ENCODE measurements at regions not wholly inside any gene's neighbourhood (a gene's known extent, or its start where the extent isn't known, plus 50 kb on each side); places are given as distances from the start of the nearest gene placed in this dataset.
A peak's percentile ranks its signal among the peaks of the same experiment; 100 is the strongest.
"Not testable (repeated sequence)": the region's sequence is repeated elsewhere in the genome, so short reads cannot be mapped to it uniquely, and the experiment has no call there.

DNA sequence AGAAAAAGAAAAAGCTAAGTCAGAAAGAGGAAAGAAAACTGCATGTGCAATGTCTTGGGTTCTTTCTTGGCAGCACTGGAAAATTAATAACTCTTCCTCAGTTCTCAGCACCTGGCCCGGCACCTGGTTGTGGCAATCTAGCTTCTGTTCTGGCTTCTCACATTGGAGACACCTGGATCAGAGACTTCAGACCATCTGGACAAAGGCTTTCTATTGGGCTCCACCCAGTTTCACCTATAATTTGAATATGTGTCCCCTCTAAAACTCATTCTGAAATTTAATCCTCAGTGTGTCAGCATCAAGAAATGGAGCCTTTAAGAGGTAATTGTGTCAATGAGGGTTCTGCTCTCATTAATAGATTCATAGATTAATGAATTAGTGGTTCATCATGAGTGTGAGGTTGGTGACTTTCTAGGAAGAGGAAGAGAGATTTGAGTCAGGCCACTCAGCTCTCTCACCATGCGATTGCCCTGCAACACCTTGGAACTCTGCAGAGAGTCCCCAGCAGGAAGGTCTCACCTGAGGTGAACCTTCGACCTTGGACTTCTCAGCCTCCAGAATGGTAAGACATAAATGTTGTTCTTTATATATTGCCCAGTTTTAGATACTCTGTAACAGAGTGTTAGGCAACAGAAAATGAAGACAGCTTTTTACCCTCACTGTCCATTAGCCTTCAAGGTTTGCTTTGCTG, 679.9 kb downstream of the NTRK3 start:
- no peak for DNase-seq

DNA sequence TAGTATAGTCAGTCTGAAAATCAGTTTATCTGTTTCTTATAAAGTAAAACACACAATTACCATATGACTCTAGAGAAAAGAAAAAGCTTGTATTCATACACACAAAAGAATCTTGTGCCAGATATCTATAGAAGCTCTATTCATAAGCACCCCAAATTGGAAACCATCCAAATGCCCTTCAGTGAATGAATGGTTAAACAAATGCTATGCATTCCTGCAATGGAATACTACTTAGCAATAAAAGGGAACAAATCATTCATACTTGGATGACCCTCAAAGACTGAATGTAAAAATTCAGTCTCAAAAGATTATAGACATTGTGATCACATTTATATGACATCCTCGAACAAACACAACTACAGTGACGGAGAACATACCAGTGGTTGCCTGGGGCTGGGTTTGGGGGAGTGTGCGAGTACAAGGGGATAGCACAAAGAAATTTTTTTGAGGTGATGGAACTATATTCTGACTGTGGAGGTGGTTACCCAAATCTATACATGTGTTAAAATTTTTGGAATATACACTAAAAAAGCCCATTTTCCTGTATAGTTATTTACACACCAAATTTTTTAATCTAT, 680.6 kb downstream of the NTRK3 start:
- DNase-seq = no peak

DNA sequence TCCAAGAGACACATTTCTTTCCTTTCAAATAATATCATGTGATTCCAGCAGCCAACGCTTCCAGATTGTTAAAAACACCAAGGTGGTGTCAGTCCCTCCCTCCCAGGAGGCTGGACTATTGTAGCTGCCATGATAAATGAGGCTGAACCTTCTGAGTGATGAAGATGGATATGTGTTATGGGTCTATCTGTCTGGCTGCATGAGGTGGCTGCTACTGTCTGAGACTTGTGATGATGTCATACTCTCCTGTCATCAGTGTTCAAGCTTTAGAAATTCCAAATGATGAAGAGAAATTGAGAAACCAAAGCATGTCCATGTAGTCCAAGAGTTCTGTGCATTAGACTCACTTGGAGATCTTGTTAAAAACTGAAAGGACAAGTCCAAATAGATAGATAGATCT, 683.0 kb downstream of the NTRK3 start:
- no peak for DNase-seq

DNA sequence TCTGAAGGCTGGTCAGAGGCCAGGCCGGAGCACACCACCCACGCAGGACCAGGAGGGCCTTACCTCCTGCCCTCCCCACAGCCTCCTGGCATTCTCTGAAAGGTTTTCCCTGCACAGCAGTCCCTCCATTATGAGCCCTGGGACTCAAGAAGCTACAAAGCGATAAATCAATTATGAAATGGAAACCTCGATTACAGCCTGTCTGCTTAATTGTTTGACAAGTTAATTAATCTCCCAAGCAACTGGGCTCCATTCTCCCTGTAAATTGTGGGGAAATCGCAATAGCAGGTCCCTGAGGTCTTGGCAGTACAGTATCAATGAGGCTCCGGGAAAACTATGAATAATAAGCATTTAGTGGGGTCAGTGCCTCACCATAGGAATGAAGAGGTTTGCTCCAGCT, 683.5 kb downstream of the NTRK3 start:
- no peak for DNase-seq

DNA sequence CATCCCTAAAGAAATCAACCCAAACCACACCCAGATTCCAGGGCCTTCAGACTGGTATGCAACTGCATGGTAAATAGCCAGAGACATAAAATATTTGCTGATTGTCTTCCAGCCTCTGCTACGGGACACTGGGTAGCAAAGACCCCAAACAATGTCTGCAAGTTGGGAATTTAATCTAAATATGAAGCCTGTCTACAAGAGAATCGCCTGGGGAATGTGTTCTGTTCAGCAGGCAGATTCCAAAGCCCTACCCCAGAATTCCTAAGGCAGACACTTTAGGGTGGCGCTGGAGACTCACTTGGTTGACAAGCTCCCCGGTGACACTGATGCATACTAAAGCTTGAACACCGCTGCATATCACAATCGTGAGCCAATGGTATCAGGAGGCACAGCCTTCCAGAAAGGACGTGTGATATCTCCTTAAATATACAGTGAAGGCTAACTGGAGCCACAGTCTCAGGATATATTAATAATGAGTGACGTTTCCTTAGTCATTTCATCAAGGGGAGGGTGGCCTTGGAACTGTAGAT, 684.1 kb downstream of the NTRK3 start:
- DNase-seq = no peak

DNA sequence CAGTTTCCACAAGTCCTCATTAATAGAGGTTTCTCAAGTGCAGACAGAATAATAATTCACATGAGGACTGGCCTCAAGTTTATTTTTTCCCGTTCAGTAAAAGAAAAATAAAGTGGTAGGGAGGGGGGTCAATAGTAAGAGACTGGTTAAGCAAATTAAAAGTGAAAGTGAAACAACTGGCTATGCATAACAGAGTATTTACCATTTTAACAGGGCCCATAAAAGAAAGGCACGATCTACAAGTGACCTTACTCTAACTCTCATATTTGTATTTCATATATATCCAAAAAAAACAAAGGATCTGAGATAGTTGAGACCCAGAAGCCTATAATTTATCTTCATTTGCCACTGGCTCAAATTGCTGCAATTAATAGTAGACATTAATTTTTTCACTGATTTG, 686.3 kb downstream of the NTRK3 start:
- no peak for DNase-seq

DNA sequence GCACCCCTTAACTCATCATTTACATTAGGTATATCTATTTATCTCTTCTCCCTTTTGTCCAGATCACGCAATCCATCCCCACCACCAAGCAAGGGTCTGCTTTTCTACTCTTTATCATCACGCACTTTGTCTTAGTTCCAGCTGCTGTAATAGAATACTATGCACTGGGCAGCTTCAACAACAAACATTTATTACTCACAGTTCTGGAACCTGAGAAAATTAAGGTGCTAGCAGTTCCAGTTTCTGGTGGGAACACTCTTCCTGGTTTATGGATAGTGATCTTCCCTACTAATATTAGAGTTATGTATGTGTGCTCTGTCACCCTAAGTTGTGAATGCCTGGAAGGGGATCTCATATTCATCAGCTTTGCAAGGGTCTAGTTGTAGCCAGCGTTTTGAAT, 687.0 kb downstream of the NTRK3 start:
- no peak for DNase-seq

DNA sequence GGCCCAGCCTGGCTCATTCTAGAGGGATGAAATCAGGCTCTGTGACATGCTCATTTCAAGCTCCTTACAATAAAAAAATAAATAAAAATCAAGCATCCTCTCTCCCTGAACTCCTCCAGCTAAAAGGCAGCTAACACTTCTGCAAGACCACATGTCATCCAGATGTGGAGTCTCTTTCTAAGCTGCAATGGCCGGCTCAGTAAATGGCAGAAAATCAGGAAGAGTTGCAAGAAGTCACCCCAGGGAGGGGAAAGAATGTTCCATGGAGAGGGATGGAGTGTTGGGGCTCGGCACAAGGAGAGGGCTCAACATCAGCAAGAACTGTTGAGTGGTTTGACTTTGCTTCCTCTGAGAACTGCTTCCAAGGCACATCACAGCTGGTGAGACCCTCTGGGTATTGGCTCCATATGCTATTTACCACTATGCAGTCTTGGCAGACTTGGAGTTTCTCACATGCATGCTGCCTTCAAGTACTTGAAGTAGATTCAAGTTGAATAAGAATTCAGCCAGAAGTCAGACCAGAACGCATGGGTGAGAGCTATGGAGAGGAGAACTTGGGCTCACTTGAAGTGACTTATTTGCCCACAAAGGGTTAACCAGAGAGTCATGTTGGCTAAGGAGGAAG, 689.0 kb downstream of the NTRK3 start:
- DNase-seq = peak; percentile 46

DNA sequence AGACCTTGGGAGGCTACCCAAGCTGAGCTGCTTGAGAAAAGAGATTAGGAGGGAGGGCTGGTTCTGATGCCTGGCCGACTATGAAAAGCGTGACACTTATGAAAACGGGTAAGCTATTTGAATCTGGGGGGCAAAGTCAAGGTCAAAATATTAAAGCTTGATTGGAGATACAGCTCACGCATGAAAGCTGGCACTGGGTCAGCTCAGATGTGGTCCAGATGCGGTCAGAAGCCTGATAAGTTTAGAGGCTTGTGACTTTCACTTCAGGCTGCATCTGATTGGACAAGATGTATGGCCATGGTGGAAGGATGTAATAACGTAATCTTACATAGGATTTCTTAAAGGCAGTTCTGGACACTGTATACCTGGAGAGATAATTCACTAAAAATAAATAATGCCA, 690.3 kb downstream of the NTRK3 start:
- no peak for DNase-seq

DNA sequence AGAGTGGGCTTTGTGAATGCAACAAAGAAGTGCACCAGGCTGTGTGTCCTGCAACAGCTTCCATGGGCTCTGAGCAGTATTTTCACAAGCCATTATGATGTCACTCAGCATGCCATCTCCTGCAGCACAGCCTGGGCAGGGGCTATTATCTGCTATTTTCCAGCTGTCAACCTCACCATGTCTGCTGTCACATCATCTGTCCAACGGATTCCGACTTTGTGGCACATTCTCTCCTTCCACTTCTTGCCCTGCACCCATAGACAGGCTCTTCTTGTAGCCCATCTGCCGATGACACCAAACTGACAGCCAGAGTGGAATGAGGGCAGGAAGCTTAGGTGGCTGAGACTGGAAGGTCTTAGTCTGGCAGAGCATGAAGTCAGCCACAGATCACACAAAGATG, 691.9 kb downstream of the NTRK3 start:
- DNase-seq = no peak

DNA sequence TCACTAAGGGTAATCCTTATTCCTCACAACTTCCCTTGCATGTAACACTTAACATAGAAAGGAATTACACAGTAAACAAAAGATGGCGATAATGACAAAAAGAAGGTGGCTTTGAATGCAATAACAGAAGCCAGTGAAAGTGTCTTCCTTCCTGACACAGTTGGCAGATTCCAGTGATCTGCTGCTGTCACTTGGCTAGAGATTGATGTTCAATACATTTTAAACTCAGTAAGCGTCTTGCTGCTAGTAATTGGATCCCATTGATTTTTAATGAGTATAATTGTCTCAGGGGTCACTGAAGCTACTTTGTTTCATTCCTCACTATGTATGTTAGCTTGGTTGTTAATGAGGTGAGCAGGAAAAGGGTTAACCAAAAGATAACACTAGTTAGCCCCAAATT, 692.7 kb downstream of the NTRK3 start:
- DNase-seq = no peak

DNA sequence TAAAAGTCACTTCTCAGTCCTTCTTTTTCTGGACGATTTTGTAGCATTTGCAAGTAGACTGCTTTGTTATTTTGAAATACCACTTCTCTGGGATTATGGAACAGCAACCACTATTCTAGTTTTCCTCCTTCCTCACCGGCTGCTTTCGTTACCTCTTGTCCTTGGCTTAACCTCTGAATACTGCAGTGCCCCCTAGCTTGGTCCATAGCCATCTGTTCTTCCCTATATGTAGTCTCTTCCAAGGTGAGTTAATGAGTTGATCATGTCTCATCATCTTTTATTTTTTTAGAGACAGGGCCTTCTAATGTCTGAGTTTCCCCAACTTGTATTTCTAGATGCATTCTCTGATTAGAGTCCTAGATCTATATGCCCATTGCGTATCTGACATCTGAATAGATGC, 694.3 kb downstream of the NTRK3 start:
- DNase-seq = no peak

DNA sequence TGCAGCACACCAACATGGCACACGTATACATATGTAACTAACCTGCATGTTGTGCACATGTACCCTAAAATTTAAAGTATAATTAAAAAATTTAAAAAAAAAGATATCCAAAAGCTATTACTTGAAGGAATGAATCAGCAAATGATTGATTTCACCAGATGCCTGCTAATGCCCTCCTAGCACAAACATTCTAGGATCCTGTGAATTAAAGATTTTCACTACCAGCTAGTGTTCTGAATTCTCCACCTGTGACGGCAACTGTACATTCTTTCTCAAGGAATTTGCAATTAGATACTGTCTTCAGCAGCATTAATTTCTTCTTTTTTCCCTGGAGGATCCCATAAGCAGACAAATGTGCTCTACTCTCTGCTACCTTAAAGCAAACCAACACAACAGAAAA, 694.9 kb downstream of the NTRK3 start:
- DNase-seq = no peak

DNA sequence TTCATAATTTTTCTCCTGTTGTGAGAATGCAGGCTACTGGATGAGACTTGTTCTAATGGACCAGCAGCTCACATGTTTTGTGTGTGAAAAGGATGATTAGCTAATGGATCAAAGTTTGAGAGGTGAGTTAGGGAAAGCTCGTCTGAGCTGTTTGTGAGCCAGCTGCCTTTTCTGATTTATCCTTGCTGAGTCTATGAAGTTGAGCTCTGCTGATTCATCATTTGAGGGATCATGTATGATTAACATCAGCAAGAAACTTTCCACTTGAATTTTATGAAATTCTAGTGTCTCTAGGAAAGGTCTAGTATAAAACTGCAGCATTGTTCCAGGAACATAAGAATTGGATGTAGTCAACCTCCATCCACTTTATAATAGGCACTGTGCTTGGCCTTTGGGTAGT, 698.7 kb downstream of the NTRK3 start:
- DNase-seq = no peak

DNA sequence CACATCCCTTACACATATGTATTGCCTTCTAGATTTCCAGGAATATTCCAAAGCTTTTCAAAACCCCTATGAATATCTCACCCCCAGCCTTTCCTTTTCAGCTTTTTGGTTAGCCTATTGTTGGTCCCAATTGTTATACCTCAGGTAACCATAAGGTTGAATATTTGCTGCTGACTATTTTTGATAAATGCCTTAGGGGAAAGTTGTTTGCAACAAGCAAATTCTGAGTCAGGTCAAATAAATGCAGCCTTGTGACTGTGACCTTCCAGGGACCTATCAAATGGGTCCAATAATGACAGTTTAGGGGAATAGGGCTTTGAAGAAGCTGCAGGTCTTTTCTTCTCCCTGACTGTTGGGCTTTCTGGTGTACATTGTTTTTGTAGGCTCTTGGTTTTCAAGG, 699.7 kb downstream of the NTRK3 start:
- no peak for DNase-seq

DNA sequence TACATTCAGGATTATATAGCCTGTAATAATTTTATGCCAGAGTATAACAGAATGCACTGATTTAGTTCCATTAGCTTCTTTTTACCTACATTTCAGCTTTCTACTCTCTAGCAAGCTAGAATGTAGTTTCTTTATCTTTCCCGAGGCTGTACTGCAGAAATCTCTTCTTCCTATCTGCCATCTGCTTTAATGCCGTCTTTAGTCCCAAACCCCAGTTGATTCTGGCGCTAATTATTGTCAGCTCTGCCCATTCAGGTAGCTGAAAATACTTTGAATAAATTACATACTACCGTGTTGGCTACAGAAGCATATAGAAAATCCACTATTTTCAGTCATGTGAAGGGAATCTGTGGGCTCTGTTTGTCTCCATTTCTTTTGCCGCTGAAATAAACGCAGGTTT, 706.7 kb downstream of the NTRK3 start:
- DNase-seq = no peak

DNA sequence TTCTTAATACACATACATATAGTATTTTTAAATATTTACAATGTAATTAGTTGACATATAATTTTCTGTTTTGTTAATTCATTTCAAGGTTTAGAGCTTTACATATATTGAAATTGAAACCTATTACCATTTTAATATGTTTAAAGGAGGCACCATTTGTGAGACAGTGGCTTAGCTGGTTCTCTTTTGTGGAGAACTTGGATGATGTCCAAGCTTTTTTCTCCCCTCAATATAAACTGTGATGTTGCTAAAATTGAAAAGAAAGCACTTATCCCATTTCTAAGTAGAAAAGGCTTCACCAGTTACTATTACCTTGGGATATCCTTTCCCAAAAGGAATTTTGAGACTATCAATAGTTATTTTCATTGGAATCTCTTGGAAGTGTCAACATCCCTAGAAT, 707.2 kb downstream of the NTRK3 start:
- no peak for DNase-seq

DNA sequence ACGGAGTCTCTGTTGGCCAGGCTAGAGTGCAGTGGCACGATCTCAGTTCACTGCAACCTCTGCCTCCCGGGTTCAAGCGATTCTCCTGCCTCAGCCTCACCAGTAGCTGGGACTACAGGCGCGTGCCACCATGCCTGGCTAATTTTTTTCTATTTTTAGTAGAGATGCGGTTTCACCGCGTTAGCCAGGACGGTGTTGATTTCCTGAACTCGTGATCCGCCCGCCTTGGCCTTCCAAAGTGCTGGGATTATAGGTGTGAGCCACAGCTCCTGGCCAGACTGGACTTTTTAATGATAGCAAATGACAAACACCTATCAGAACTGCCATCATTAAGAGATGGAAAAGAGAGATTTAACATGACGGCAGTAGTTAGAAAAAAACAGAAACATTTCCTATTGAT, 707.9 kb downstream of the NTRK3 start:
- not testable (repeated sequence) for DNase-seq

DNA sequence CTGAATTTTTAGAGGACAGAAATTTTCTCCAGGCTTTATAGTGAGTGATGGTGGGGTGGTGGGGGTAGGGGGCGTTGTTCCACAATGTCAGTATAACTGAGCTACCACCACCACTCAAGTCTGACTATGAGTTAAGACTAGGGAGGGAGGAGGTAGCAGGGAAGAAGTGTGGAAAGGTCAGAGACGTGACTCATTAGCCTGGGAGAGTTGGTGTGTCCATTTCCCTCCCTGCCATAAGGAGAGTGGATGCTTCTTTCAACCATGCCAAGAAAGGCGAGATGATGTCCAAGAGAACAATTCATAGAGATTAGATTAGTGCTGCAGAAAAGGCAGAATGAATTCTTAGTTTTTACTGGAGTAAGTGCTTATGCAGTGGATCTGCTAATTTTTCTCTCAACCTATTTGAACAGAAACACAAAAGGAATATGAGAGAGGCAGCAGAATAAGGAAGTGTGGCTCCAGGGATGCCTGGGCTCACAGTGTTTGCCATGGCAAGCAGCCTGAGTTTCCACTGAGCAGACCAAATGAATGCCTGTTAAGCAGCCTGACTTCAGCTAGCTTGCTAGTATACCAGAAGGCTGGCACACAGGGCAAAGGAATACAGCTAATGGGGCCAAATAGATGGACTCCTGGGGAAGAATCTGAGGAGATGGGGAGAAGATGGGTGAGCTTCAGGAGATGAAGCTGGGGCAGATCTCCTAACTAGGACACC, 708.9 kb downstream of the NTRK3 start:
- DNase-seq = no peak

DNA sequence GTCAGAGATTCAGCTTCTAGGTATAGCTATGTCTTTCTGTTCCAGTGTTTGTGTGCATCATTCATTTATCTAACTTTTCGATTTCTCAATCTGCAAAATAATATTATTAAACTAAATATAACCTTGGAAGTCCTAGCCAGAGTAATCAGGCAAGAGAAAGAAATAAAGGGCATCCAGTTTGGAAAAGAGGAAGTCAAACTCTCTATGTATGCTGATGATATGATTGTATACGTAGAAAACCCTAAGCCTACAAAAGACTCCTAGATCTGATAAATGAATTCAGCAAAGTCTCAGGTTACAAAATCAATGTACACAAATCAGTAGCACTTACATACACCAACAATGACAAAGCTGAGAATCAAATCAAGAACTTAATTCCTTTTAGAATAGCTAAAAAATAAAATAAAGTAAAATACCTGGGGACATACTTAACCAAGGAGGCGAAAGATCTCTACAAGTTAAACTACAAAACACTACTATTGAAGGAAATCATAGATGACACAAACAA, 718.2 kb downstream of the NTRK3 start:
- DNase-seq = no peak

DNA sequence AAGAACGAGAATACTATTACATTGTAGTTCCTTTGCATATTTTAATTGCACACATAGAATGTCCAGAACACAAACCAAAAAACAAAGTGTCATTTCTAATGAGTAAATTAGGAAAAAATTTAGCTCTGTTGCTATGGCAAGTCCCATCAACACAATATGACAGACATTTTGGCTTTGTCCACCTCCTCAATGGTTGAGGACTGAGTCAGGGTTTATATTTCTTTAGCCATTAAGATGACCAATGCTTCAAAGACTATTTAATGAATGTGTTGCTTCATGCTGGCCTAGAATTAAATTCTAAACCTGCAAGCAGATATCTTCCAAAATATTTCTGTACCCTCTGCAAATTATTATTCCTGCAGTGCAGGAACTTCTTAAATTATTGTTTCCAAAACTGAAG, 719.2 kb downstream of the NTRK3 start:
- DNase-seq = no peak

DNA sequence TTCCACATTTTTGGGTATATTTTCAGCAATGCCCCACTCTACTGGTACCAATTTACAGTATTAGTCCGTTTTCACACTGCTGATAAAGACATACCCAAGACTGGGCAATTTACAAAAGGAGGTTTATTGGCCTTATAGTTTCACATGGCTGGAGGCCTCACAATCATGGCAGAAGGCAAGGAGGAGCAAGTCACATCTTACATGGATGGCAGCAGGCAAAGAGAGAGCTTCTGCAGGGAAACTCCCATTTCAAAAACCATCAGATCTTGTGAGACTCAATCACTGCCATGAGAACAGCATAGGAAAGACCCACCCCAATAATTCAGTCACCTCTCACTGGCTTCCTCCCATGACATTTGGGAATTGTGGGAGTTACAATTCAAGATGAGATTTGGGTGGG, 722.9 kb downstream of the NTRK3 start:
- DNase-seq = not testable (repeated sequence)

DNA sequence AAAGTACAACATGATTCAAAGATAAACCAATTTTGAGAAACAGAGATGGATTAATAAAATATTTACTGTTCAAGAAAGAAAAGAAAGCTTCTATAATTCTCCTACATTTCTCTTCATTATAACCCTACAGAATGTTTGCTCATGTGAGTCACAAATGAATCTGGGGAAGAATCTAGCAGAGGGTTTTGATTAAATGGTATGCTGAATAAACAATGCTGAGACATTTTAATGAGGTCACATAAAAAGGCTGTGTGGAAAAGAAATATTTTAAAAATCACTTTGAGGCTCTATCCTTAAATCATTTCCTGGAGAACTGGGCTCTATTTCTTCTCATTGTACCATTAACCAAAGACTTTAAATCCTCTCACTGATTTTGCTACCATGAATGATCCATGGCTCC, 727.7 kb downstream of the NTRK3 start:
- no peak for DNase-seq
